Activated CD8-positive, alpha-beta memory T cell treated with anti-CD3 and anti-CD28 coated beads for 4 hours (primary cell): ENCODE measurements at regions not wholly inside any gene's neighbourhood (a gene's known extent, or its start where the extent isn't known, plus 50 kb on each side); places are given as distances from the start of the nearest gene placed in this dataset.

Experiments
- DNase-seq, 2 donors: peaks; one replicate each; pipeline ENCODE4 v3.0.0-alpha.2; 2020; ENCODE audit warnings: low read depth in 2 of 2

DNA sequence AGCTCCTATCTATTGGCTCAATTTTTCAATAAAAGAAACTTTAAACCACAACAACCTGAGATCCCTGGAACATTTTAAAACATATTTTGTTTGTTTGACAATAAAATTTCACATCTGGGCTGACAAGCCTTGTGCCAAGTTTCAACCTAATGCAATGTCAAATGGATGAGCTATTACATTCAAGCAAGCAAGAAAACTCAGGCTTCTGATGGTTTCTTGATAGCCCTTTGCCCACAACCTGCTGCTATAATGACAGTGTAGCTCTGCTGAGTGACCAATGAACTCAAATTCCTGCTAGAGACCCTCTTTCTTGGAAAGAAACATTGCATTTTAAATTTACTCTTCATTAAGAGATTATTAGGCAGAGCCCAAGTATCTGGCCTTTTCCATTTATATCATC is 472.9 kb downstream of the ARHGEF28 start:
- DNase-seq: no peak

DNA sequence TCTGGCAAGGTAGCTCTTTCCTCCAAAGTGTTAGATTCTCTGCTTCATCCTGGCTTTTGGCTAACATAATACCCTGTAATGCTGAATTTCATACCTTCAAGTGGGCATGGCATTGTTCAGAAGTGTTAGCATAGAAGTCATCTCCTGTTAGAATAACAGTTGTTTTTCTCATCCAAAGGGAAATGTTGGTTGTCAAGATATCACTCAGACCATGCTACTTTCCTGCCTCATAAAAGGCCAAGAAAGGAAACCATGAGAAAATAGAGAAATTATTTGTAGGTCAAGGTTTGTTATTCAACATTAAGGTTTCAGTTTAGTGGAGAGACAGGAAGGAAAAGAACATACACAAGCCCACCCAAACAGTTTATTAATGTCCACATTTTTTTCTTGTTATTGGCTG is 472.5 kb downstream of the ARHGEF28 start:
- DNase-seq: no peak

DNA sequence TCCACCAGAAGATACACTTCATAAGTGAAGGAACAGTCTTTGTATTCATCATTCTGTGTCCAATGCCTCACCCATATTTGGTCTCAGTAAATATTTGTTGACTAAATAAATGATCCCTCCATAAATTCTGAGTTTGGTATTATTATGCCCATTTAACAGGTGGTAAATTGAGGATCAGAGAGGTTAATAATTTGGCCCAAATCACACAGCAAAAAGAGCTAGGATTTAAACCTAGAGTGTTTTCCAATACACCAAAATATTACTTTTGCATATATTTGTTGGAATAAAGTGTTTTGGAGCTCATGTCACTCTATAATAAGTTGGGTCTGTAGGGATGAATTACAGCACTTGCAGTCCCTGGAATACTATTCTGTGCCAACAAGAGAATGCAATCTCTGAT is 470.3 kb downstream of the ARHGEF28 start:
- no peak for DNase-seq

DNA sequence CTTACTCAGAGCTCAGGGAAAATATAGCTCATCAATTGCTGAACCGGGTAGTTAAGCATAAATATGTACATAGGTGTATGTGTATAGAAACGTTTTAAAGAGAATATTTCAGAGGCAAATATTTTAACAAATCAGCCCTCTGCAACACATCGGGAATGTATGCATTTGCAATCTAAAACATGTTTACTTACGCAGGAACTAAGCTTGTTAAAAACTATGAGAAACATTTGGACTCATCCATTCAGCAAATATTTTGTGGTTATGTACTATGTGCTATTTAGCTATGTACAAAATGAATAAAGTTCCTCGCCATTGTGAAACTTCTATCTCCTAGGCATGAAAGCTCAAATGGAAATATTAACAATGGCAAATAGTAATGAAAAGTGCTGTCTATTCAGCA is 469.9 kb downstream of the ARHGEF28 start:
- DNase-seq: no peak

DNA sequence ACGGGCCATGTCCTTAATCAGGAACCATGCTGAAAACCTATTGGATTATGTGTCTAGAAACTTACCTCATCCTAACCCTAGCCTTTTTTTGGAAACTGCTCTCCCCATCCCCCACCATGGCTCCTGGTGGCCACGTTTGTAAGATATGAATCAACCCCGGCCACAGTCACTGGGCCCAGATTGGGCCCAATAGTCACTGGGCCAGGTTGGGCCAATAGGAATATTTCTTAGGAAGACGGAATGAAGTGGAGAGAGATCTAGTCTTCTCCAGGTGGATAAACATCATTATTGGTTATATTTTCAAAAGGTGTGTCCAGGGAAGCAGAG is 468.7 kb downstream of the ARHGEF28 start:
- no peak for DNase-seq

DNA sequence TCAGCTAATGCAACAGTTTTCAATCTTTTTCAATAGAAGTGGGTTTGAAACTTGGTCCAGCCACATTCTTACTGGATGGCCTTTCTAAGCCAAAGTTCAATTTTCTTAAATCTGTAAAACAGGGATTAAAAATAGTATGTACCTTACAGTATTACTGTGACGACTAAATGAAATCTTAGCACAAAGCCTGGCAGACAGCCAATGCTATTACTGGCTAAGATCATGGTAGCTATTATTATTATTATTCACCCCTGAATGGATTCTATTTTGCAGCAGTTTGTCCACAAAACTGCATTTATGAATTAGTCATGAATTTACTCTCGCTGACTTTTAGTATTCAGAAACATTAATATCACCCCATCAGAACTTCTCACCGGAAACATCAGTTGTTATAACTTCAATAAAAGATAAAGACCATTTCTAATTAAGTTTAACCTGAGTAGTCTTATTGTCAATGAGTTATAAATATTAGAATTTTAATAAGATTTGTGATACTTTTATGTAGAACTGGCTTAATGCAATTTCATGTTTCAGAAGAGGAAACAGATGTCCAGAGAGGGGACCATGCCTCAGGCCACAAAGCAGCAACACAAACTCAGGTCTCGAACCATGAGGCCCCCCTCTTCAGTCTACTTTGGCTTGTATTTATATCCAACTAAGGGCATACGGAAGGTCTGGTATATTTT is 468.2 kb downstream of the ARHGEF28 start:
- no peak for DNase-seq

DNA sequence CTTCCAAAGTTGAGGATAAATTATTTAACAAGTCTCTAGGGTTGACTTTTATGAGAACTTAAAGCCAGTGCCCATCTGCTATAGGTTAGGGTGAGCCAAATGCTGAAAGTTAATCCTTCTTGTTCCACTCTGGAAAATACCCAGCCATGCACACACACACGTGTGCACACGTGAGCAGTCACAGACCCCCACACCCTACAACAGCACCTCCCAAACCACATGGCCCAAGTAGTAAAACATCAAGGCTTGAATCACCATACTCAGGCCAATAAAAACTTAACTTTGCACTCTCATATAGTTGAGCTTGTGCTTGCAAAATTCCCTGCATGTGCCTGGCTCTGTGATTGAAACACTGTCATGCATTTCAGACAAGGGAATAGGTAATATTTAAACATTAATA is 467.6 kb downstream of the ARHGEF28 start:
- DNase-seq: no peak

DNA sequence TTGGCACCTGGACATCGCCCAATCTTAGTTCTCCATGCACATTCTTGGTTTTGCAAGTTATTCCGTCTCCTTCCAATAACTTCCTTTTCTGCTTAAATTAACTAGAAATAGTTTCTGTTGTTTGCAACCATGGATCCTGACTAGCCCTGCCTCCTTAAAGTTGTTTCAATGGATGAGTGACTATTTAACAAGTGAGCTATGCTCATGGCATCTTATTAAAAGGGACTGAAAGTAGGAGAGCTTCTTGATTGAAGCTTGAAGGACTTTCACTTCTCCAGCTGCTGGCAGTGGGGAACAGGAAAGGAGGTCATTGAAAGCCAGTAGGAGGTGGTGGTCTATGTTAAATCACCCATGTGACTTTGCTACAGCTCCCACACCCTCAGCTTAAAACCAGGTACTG is 466.8 kb downstream of the ARHGEF28 start:
- no peak for DNase-seq

DNA sequence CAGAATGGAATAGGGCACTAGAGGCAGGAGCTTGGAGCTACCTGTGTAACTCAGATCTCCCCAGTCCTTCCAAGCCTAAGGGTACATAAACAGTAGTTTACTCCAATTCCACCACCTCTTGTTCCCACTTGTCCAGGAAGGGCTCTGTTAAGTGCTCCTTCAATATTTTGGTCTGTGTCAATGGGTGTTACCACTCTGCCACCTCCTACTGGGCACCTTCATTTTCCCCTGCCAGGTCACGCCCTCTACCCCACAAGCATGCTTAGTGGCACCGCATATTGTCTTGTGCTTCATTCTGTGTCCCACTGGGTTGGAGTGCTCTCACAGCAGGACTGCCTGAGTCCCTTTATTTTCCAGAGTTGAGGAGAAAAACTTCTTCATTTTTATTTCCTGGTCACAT is 459.8 kb downstream of the ARHGEF28 start:
- DNase-seq: no peak

DNA sequence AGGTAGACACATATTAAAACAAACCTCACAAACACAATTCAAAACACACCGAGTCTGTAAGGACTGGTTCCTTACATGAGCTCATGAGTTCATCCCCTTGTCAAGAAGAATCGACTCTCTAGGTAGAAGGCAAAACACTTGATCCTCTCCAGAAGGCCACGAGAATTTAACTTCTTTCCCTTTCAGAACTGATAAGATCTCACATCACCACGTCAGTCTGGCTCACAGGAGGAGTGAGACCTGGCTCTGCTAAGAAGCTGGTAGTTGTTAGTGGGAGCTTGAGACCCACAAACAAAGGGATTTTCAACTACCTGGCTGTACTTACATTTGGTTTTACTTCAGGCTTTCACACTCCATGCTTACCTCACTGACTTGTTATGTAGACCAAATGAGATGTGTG is 459.2 kb downstream of the ARHGEF28 start:
- no peak for DNase-seq

DNA sequence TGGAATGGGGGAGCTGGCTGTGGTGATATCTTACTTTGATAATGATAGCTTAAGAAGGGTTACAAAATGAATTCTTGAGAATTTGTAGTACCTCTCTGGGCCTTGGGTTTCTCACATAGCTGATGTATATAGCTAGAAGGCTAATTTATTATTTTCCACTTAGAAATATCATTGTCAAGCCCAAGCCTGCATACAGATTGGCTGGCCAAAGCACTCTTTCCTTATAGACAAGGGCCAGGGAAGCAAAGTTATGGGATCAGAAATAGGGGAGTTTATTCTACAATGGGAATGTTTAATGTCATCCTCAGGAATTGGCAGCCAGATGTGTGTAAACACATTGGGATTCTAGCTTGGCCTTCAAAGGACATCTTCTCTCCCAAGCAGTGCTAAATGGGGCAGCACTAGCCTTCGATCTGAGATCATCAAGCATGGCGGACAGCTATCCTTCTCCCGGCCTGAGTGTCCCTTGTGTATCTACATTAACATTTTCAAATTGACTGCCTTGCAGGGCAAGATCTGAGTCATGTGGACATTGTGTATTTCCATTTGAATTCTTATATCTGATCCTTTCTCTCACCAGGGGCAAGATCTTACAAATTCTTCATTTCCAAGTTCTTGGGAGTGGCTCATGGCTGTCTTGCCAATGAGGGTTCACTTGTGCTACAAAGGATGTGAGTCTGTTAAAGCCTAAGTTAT is 457.2 kb downstream of the ARHGEF28 start:
- DNase-seq: no peak

DNA sequence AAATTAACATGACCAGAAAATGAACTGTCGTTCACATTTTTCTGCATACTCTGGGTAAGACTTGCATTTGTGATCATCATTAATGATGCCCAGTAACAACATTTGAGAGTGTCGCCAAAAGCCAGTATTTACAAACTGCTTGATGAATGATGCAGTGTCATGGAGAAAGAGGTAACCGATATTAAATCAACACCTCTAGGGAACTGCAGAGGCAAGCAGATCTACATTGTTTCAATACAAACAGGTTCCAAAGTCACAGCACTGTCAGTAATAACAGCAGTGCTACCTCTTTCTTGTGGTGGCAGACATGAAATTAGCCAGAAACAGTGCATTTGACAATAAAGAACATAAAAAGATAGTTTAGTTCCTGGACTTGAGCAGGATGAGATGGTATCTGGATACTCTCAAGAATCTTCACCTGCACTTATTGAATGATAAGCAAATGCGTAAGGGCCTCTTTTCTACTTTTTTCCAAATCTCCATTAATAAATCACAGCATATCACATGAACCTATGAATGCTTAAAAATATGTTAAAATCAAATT is 456.6 kb downstream of the ARHGEF28 start:
- DNase-seq: no peak

DNA sequence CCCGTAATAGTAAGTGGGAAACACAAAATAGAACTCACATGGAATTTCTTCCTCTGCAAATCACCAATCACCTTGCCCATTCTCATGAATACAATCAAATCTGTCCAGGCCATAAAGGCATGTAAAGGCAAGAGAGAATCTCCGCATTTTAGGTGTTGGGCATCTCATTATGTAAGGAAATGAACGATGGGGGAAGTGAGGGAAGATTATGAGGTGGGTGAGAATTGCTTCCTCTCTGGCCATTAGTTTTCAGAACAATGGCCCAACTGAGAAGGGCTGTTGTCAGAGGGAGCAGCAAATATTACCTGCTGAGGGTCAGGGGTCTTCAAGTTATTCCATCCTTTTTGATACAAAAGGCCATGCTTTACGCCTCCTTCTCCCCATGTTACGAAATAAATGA is 455.1 kb downstream of the ARHGEF28 start:
- no peak for DNase-seq

DNA sequence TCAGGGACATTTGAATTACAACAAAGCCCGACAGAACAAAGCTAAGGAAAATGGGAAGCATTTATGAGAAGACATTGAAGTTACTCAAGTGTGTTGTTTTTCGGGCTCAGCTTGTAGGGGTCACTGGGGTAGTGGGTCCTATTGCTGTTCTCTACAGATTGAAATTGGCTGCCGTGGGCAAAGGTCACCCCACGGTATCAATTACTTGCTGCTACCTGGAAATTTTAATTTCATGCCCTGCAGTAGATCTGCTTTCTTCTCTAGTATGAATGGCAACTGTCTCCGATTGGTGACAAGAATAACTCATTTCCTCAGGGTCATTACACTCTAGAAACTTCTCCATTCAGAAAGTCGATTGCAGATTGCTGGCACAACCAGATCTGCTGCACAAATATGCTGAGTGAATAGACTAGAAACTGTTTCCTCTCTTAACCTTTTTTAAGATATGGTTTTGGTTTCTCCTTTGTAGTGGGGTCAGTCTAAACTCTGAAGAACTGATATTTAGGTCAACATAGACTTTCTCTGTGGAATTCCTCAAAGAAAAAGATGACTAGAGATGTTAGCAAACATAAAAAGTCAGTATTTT is 454.1 kb downstream of the ARHGEF28 start:
- no peak for DNase-seq

DNA sequence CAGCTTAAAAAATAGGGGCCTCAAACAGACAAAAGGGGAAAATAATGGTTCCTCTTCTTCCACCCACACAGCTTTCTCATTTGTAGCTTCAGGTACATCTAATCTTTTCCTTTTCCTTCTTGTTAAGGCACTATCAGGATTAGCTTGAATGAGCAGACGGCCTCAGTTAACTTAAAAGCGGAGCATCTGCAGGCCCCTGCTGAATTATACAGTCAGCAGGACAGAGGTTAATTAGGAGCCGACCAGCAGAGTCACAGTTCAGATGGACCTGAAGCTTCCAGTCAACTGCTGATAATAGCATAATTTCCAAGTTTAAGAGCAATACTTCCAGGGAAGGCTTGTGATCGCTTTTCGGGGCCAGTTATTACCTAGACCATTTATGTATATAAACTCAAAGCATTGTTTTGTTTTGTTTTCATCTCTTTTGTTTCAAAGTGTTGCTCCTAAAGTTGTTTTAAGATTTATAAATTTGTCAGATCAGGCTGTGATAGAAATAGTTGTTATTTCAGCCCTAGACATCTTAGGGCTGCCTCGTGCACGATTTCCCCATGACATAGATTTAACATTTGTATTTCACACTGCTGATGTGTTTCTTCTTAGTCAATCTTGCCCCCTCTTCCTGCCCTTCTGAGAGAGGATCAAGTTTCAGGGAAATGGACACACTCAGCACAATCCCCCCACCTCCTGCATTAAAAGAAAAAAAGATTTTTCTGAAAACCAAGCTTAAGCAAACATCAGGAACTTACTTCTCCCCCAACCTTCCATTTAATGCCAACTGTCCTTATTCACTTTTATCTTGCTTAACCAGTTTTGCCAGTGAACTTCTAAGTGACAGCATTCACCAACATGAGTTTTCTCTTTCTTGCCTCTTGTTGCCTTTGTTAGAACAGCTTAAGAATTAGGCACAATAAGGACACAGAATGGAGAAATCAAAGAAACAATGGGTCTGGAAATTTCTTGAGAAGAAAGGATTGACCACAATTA is 449.8 kb downstream of the ARHGEF28 start:
- no peak for DNase-seq

DNA sequence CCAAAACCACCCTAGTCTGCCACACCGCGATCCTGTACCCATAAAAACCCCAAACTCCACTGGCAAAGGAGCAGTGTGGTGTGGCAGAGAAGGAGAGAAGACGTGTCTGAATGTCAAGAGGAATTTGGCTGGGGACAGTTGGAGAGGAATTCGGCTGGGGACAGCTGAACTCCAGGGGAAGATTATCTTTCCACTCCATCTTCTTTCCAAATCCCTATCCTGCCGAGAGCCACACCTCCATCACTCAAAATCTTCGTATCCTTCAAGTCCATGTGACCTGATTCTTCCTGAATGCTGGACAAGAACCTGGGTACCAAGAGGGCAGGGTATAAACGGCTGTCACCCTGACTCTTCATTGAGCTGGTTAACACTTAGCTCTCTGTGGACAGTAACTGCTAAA is 448.1 kb downstream of the ARHGEF28 start:
- DNase-seq: no peak

DNA sequence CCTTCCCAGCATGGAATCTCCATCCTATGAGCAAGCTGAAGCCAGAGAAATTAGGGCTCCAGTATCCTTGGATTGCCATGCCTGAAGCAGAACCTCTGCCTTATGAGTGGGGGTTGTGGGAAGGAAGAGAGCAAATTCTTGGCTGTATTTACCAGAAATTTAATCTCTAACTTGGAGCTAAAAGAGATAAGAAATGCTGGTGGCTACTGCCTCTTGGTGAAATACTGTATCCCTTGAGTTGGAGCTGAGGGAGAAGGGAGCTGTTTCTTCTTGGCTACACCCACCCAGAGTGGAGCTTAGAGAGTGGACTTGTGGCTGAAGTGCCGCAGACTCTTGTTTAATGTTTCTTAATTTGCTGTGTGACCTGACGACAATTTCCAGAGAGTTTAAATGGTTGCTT is 447.3 kb downstream of the ARHGEF28 start:
- no peak for DNase-seq

DNA sequence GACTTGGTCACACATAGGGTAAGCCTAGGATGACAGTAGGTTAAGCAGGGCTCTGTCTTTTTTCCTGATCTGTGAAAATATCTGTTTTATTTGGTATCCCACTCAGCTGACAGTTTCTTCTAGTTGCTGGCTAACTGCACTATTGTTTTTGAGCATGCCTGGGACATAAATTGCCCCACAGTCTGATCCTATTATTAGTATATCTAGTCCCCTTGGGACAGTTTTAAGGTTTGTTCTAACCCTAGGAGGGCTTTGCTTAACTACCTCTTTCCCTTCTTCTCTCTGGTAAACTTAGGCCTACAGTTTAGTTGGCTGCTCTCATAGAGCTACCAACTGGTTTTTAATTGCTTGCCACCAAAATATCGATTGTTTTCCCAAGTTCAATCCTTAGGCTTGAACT is 446.6 kb downstream of the ARHGEF28 start:
- no peak for DNase-seq

DNA sequence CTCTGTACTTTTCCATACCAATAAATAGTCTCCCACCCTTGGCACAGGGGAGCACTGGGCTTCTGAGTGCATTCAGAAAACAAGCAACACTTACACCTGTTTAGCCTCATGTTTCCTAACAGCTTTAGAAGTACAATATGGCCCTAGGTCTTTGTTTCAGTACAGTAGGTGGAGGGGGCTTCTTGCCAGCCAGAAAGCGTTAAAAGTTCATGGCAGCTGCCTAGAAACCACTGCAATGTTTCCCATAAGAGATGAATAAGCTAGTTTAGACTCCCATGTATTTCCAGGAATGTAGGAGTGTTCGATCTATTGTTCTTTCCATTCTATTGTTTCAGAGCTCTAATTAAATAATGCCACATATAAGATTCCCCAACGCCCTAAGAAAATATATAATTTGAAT is 444.8 kb downstream of the ARHGEF28 start:
- no peak for DNase-seq

DNA sequence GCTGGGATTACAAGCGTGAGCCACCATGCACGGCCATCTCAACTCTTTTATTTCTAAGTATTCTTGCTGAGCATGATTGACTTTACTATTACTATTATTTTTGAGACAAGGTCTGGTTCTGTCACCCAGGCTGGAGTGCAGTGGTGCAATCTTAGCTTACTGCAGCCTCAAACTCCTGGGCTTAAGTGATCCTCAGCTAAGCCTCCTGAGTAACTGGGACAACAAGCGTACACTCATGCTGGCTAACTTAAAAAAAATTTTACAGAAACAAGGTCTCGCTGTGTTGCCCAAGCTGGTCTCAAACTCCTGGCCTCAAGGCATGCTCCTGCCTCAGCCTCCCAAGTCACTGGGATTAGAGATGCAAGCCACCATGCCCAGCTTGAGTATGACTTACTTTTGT is 443.7 kb downstream of the ARHGEF28 start:
- no peak for DNase-seq

DNA sequence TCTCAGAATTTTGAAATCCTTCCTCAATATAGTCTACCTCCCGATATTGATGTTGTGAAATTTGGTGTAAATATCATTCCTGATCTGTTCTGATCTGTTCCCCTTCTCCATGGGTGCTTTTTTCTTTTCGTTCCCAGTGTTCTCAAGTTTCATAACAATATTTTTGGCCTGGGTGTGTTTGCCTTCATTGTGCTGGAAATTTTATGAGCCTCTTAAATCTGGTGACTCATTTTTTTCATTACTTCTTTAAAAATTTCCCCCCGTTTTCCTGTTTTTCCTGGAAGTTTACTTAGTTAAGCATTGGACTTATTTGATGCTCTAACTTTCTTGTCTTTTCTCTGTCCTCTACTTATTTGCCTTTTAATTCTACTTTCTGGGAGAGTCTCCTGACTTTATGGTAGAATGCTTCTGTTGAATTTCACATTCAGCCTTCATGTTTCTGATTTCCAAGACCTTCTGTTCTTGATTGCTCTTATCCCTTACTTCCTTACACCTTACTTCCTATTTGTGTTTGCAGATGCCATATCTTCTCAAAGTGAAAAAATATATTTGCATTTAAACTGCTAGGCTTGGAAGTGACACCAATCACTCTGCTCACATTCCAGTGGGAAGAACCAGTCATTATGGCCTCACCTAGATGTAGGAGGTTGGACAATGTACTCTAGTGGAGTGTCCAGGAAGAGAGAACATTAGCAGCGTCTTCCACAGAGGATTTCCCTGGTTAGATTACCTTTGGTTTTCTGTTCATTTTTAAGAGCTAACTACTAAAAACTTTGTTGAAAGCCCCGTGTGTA is 441.9 kb downstream of the ARHGEF28 start:
- DNase-seq: no peak
